GM23338 (cell line): ENCODE measurements at regions not wholly inside any gene's neighbourhood (a gene's known extent, or its start where the extent isn't known, plus 50 kb on each side); places are given as distances from the start of the nearest gene placed in this dataset.

ENCODE experiments used
- CTCF ChIP-seq, 2 experiments: fragments of 200-600 bp in 1 of 2; sonication (generic) in 1 of 2; conservative IDR thresholded peaks; 2 replicates each; pipeline versions ENCODE4 v1.5.1 to v1.6.1; 2016 to 2017; ENCODE audit warnings: antibody characterized with exemption in 2 of 2, low read depth in 2 of 2, mild to moderate bottlenecking in 2 of 2, moderate library complexity in 1 of 2
- EZH2 ChIP-seq: fragments of 200-600 bp; sonication (generic); IDR thresholded peaks from one replicate; pipeline ENCODE4 v1.8.0; 2017; ENCODE audit warnings: antibody characterized with exemption, mild to moderate bottlenecking, low read depth; ENCODE audit not compliant: unreplicated experiment
- EZH2phosphoT487 ChIP-seq: fragments of 200-600 bp; sonication (generic); IDR thresholded peaks from one replicate; pipeline ENCODE4 v1.8.1; 2018; ENCODE audit warnings: antibody characterized with exemption; ENCODE audit not compliant: unreplicated experiment
- JUNB ChIP-seq: IDR thresholded peaks from one replicate; pipeline ENCODE4 v1.6.1; 2016; ENCODE audit warnings: antibody characterized with exemption; ENCODE audit not compliant: unreplicated experiment
- POLR2AphosphoS5 ChIP-seq: IDR thresholded peaks from 2 replicates; pipeline ENCODE4 v1.6.1; 2016; ENCODE audit warnings: antibody characterized with exemption, low read depth
- REST ChIP-seq: IDR thresholded peaks from one replicate; pipeline ENCODE4 v1.6.1; 2018; ENCODE audit warnings: antibody characterized with exemption; ENCODE audit not compliant: unreplicated experiment
- ZNF331 ChIP-seq: fragments of 250-450 bp; sonication (Bioruptor Pico); IDR thresholded peaks from 2 replicates; pipeline ENCODE4 v1.5.0; 2020; ENCODE audit warnings: low read depth, mild to moderate bottlenecking, moderate library complexity

- TF ChIP-seq REST (no peak), POLR2AphosphoS5 (no peak), CTCF (conservative IDR thresholded peaks at IDR 0.05; ENCODE audit: low read depth in 2 of 2) (no peak), EZH2phosphoT487 (no peak), ZNF331 (CRISPR knock-in tag) (no peak), JUNB (no peak), EZH2 (no peak)
These were observed 696.7 kb upstream of the WWC1 start for GRCh38 chr5:167594750-167595149.
